ENCODE measurements at regions not wholly inside any gene's neighbourhood (a gene's known extent, or its start where the extent isn't known, plus 50 kb on each side); places are given as distances from the start of the nearest gene placed in this dataset.

GRCh38 chr5:164041105-164041504, 535.7 kb downstream of the MAT2B start:
- DNase-seq (no peak), ATAC-seq (no peak)
- H3K4me3 ChIP-seq: no peak overlapping the region
- H3K27me3 ChIP-seq: no peaks in the 10 kb centered on the region
- no peaks in the 10 kb centered on the region for H3K36me3 ChIP-seq
- TF ChIP-seq POLR2A (IDR thresholded peaks at IDR 0.05): no peak
- TF ChIP-seq CTCF (IDR thresholded peaks at IDR 0.05): no peak
- H3K27ac ChIP-seq: no peak overlapping the region
- intact Hi-C loops (cut with DNase I): no loop called here
- H3K4me1 ChIP-seq: no peaks in the 10 kb centered on the region
- H3K9me3 ChIP-seq: no peaks in the 10 kb centered on the region
- WGBS (ENCODE audit: insufficient coverage, low coverage, low lambda C conversion rate, missing lambda C conversion rate): 90% methylated on average over 1 of the region's 1 CpG

GRCh38 chr5:164048359-164048926, 543.0 kb downstream of the MAT2B start:
- no peaks in the 10 kb centered on the region for H3K36me3 ChIP-seq
- H3K27me3 ChIP-seq: no peaks in the 10 kb centered on the region
- H3K9me3 ChIP-seq: no peaks in the 10 kb centered on the region
- TF ChIP-seq POLR2A (IDR thresholded peaks at IDR 0.05): no peak
- TF ChIP-seq CTCF (IDR thresholded peaks at IDR 0.05): peak in 2 of 4 donors; percentile 14
- intact Hi-C loops (cut with DNase I): no loop called here
- H3K4me1 ChIP-seq: no peaks in the 10 kb centered on the region
- DNase-seq (no peak), ATAC-seq (no peak)
- WGBS (ENCODE audit: insufficient coverage, low coverage, low lambda C conversion rate, missing lambda C conversion rate): 25% methylated on average over 2 of the region's 2 CpGs
- H3K4me3 ChIP-seq: no peak overlapping the region
- no peak overlapping the region for H3K27ac ChIP-seq

- intact Hi-C loops (cut with DNase I): no loop called here
- H3K36me3 ChIP-seq: no peaks in the 10 kb centered on the region
- no peaks in the 10 kb centered on the region for H3K27me3 ChIP-seq
- no peak overlapping the region for H3K4me3 ChIP-seq
- WGBS (ENCODE audit: insufficient coverage, low coverage, low lambda C conversion rate, missing lambda C conversion rate): 18% methylated on average over 1 of the region's 1 CpG
- ATAC-seq (no peak), DNase-seq (no peak)
- no peaks in the 10 kb centered on the region for H3K9me3 ChIP-seq
- H3K27ac ChIP-seq: no peak overlapping the region
- TF ChIP-seq CTCF (IDR thresholded peaks at IDR 0.05) (no peak), POLR2A (IDR thresholded peaks at IDR 0.05) (no peak)
- H3K4me1 ChIP-seq: no peaks in the 10 kb centered on the region
Measured at GRCh38 chr5:164051745-164052144, 546.3 kb downstream of the MAT2B start.

- no peak overlapping the region for H3K4me3 ChIP-seq
- intact Hi-C loops (cut with DNase I): no loop called here
- ATAC-seq: no peak
- WGBS (ENCODE audit: insufficient coverage, low coverage, low lambda C conversion rate, missing lambda C conversion rate): 19% methylated on average over 3 of the region's 3 CpGs
- no peaks in the 10 kb centered on the region for H3K27me3 ChIP-seq
- no peaks in the 10 kb centered on the region for H3K9me3 ChIP-seq
- DNase-seq: no peak
- H3K27ac ChIP-seq: no peak overlapping the region
- no peaks in the 10 kb centered on the region for H3K4me1 ChIP-seq
- no peaks in the 10 kb centered on the region for H3K36me3 ChIP-seq
- TF ChIP-seq POLR2A (IDR thresholded peaks at IDR 0.05): no peak
- no peak for TF ChIP-seq CTCF (IDR thresholded peaks at IDR 0.05)
Measured at GRCh38 chr5:164052536-164053093, 547.2 kb downstream of the MAT2B start.
